Left colon (tissue), 2 donors: ENCODE measurements at regions not wholly inside any gene's neighbourhood (a gene's known extent, or its start where the extent isn't known, plus 50 kb on each side); places are given as distances from the start of the nearest gene placed in this dataset.

Source experiments
- ATAC-seq: fragments of 200-7000 bp; cut with Tn5 transposase; one replicate; pipeline ENCODE4 v1.9.1; 2020; ENCODE audit warnings: mild to moderate bottlenecking, moderate library complexity
- DNase-seq, 2 donors: peaks; one replicate each; pipeline ENCODE4 v3.0.0-alpha.2; 2020
- intact Hi-C, 2 donors: fragments of 100-400 bp; cut with DNase I in 1 of 2; cut with micrococcal nuclease in 1 of 2; formaldehyde crosslinking; loops; one replicate each; pipeline versions ENCODE4 v1.11.2 to v1.14.0; 2022; cut with DNase I, micrococcal nuclease
- donor health status: DM: no; HTN: no; CAD: no.
- donor health status: DM: yes; HTN: yes; CAD: no.

- DNase-seq = peak; percentile 91 to 94
- ATAC-seq = peak; percentile 87
- intact Hi-C loops = no loop called here
Observed at GRCh38 chr1:201649761-201650622, 111.1 kb downstream of the NAV1 start.

- DNase-seq (no peak), ATAC-seq (no peak)
- intact Hi-C loops = no loop called here
Observed at GRCh38 chr1:201650623-201650933, 111.7 kb downstream of the NAV1 start.

GRCh38 chr1:201652181-201652580 lies 113.3 kb downstream of the NAV1 start:
- DNase-seq (no peak), ATAC-seq (no peak)
- intact Hi-C loops = no loop called here

DNA sequence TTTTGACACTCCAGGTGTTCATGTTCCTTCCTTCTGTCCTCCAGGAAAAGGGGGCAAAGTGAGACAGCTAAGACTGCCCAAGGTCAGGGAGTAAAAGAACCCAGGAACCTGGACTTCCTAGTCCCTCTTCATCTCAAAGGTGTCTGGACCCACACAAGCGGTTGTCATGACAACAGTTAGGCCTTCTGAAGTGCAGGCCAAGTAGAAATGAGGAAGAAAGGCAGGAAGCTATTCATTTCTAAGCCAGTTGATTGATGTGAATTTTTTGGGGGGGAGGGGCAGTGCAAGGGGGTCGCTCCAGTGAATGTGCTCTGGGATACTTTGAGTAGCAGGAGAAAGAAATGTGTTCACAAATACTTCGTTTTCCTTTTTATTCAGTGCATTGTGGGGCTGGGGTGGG lies 114.3 kb downstream of the NAV1 start:
- DNase-seq (no peak), ATAC-seq (no peak)
- intact Hi-C loops = no loop called here

DNA sequence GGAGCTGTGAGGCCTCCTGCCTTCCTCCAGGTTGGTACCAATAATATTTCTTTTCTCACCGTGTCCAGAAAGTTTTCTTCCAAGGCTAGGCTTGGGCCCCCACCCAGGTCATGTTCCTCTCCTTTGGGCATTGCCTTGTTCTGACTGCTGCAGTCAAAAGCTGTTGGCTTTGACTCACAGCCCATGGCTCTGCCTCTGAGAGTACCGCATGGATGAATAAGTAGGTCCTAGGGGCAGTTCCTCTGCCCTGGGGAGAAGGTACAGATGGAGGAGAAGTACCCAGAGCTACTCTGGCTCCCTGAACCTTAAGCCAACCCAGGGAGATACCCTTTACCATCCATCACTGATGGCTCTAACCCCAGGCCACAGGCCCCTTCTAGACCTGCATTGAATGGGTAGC lies 115.0 kb downstream of the NAV1 start:
- intact Hi-C loops = no loop called here
- no peak for DNase-seq
- ATAC-seq = no peak

GRCh38 chr1:201655243-201655642 lies 116.3 kb downstream of the NAV1 start:
- intact Hi-C loops = no loop called here
- DNase-seq = no peak
- no peak for ATAC-seq

DNA sequence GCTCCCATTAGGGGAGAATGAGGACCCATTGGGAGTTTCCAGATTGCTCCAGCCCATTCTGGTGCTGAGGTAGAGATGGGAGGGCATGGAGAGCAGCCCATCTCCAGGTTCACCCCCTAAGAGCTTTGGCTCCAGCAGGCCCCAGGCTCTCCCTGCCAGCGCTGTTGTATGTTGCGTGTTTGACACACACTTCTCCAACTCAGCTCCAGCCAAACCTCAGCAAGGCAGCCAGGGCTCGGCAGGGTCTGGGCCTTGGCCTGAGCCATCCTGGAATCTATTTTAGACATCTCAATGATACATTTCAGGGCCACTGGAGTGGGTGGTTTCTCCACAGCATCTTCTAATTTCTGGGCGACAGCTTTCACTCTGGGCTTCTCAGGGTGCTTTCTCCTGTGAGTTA lies 117.0 kb downstream of the NAV1 start:
- intact Hi-C loops = no loop called here
- no peak for ATAC-seq
- peak in 1 of 2 donors; percentile 25 for DNase-seq

DNA sequence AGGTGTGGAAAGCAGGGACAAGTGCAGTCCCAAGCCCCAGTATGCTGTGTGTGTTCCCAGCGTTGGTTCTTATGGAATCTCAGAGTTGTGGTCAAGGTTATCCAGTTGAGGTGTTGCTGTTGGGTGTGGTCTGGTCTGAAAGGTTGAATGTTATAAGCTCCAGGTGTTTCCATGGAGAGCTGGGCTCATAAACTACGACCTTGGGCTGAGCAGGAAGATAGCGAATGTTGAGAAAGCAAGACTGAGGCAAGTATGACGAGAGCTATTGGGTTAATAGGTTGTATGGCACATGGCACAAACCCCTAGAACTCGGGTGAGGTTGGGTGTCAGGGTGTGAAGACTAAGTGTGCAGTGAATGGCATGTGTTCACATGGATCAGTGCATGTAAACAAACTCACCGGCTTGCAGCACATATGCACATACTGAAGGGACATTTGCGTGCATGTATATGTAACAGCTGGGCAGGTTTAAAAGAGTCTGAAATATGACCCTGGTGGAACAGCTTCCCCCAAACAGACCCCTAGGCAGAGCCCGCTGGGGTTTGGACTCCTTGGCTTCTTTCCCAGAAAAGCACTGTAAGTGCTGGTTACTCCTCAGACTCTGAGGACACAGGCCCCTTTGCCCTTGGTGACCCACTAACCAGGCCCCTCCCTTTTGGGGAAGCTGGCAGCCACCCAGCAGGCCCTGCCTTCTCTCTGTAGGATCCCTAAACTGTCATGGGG lies 117.5 kb downstream of the NAV1 start:
- peak; percentile 58 to 76 for DNase-seq
- peak; percentile 92 for ATAC-seq
- intact Hi-C loops = no loop called here

GRCh38 chr1:201659572-201659971 lies 120.6 kb downstream of the NAV1 start:
- intact Hi-C loops = no loop called here
- ATAC-seq (no peak), DNase-seq (no peak)

GRCh38 chr1:201660931-201661822 lies 122.2 kb downstream of the NAV1 start:
- DNase-seq = no peak
- intact Hi-C loops = no loop called here
- ATAC-seq = no peak

- DNase-seq = no peak
- intact Hi-C loops = no loop called here
- ATAC-seq = no peak
Observed at GRCh38 chr1:201661823-201662359, 123.0 kb downstream of the NAV1 start.

GRCh38 chr1:201662646-201663045 lies 123.7 kb downstream of the NAV1 start:
- intact Hi-C loops = no loop called here

GRCh38 chr1:201663491-201664113 lies 124.7 kb downstream of the NAV1 start:
- intact Hi-C loops = no loop called here
- no peak for DNase-seq
- no peak for ATAC-seq

More at GRCh38 chr1:201662646-201663045, 123.7 kb downstream of the NAV1 start:
- DNase-seq = no peak
- no peak for ATAC-seq

GRCh38 chr1:201665036-201665435 lies 126.1 kb downstream of the NAV1 start:
- intact Hi-C loops = no loop called here
- DNase-seq = no peak
- no peak for ATAC-seq

- intact Hi-C loops = no loop called here
- no peak for DNase-seq
- ATAC-seq = no peak
Observed at GRCh38 chr1:201666102-201666501, 127.2 kb downstream of the NAV1 start.

GRCh38 chr1:201666645-201667044 lies 127.7 kb downstream of the NAV1 start:
- DNase-seq (no peak), ATAC-seq (no peak)
- intact Hi-C loops = no loop called here

- no peak for ATAC-seq
Observed at GRCh38 chr1:201667479-201667878, 128.6 kb downstream of the NAV1 start.

DNA sequence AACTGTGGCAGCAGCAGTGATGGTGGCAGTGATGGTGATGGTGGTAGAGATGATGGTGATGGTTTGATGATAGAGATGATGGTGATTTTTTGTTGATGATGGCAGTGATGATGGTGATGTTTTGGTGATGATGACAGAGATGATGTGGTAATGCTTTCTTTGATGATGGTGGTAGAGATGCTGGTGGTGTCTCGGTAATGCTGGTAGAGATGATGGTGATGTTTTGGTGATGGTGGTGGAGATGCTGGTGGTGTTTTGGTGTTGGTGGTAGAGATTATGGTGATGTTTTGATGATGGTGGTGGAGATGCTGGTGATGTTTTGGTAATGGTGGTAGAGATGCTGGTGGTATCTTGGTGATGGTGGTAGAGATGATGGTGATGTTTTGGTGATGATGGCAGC lies 131.6 kb downstream of the NAV1 start:
- DNase-seq = no peak
- ATAC-seq = no peak
- intact Hi-C loops = no loop called here

More at GRCh38 chr1:201667479-201667878, 128.6 kb downstream of the NAV1 start:
- intact Hi-C loops = no loop called here
- no peak for DNase-seq

DNA sequence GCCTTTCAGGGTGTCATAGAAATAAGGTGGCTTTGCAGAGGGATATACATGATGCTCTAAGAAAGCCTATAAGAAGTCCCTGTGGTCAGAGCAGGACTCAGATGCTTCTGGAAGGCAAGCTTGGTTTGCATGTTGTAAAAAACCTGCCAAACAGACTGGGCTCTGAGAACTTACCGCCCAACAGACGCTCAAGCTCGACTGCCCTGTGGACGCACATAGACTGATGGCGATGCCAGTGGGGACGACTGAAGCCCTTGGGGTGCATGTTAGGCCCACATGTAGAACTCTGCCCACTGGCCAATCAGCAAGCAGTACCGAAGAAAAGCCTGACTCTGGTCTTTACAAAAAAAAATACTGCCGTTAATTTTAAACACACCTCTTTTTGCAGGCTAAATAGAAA lies 133.8 kb downstream of the NAV1 start:
- DNase-seq = no peak
- no peak for ATAC-seq
- intact Hi-C loops = no loop called here
